DND-41 (cell line): ENCODE measurements at regions not wholly inside any gene's neighbourhood (a gene's known extent, or its start where the extent isn't known, plus 50 kb on each side); places are given as distances from the start of the nearest gene placed in this dataset.

Experiments
- ATAC-seq: fragments of 200-7000 bp; cut with Tn5 transposase; 3 replicates; pipeline ENCODE4 v1.9.1; 2021; ENCODE audit warnings: low read depth; ENCODE audit not compliant: insufficient read depth
- DNase-seq: peaks from one replicate; pipeline ENCODE4 v3.0.0-alpha.2; 2020
- H2AFZ ChIP-seq: 2 replicates; pipeline ENCODE4 v1.6.0; 2012; ENCODE audit warnings: low read depth, low read length
- H3K27ac ChIP-seq: 2 replicates; pipeline ENCODE4 v1.5.1; 2012; ENCODE audit warnings: low read length, inconsistent platforms
- H3K27me3 ChIP-seq: fragments of 200-600 bp; sonication (generic); 2 replicates; pipeline ENCODE4 v1.6.0; 2012; ENCODE audit warnings: low read length, mild to moderate bottlenecking, inconsistent platforms; ENCODE audit not compliant: insufficient read depth, poor library complexity
- H3K36me3 ChIP-seq: 2 replicates; pipeline ENCODE4 v1.5.1; 2012; ENCODE audit warnings: low read length, inconsistent platforms; ENCODE audit not compliant: insufficient read depth
- H3K4me1 ChIP-seq: 2 replicates; pipeline ENCODE4 v1.5.1; 2012; ENCODE audit warnings: mild to moderate bottlenecking, low read length; ENCODE audit not compliant: insufficient read depth
- H3K4me2 ChIP-seq: 2 replicates; pipeline ENCODE4 v1.6.0; 2012; ENCODE audit warnings: mild to moderate bottlenecking, moderate library complexity, low read length, inconsistent platforms; ENCODE audit not compliant: insufficient read depth
- H3K4me3 ChIP-seq, 2 experiments: fragments of 200-600 bp in 1 of 2; shearing (Covaris generic) in 1 of 2; 2 replicates each; pipeline ENCODE4 v1.5.1; 2012 to 2016; ENCODE audit warnings: inconsistent platforms in 2 of 2, low read length in 2 of 2, mild to moderate bottlenecking in 2 of 2, low read depth in 1 of 2, moderate library complexity in 1 of 2
- H3K79me2 ChIP-seq: 2 replicates; pipeline ENCODE4 v1.6.0; 2012; ENCODE audit warnings: low read length, inconsistent platforms; ENCODE audit not compliant: insufficient read depth
- H3K9ac ChIP-seq: 2 replicates; pipeline ENCODE4 v1.6.0; 2012; ENCODE audit warnings: low read depth, mild to moderate bottlenecking, inconsistent platforms, low read length, moderate library complexity
- H3K9me3 ChIP-seq: 2 replicates; pipeline ENCODE4 v1.5.1; 2012; ENCODE audit warnings: low read length, moderate library complexity, mild to moderate bottlenecking, inconsistent platforms; ENCODE audit not compliant: insufficient read depth, severe bottlenecking
- H4K20me1 ChIP-seq: 2 replicates; pipeline ENCODE4 v1.6.0; 2012; ENCODE audit warnings: low read length; ENCODE audit not compliant: insufficient read depth
- CTCF ChIP-seq: IDR thresholded peaks from 2 replicates; pipeline ENCODE4 v1.5.1; 2012; ENCODE audit warnings: borderline replicate concordance, low read length, moderate library complexity, mild to moderate bottlenecking; ENCODE audit not compliant: poor library complexity, severe bottlenecking; ENCODE audit errors: extremely low read depth
- EZH2 ChIP-seq: IDR thresholded peaks from 3 replicates; pipeline ENCODE4 v1.6.1; 2012; ENCODE audit warnings: borderline replicate concordance, low read depth, mild to moderate bottlenecking, moderate library complexity, low read length, inconsistent platforms; ENCODE audit not compliant: severe bottlenecking

GRCh38 chrX:134163836-134164235, 73.1 kb upstream of the CCDC160 start:
- Histone ChIP-seq H2AFZ (no peak overlapping the region), H3K27ac (no peak overlapping the region), H3K9me3 (no peaks in the 10 kb centered on the region), H3K4me3 (no peak overlapping the region), H4K20me1 (no peaks in the 10 kb centered on the region), H3K9ac (no peak overlapping the region), H3K4me1 (no peaks in the 10 kb centered on the region), H3K4me2 (no peak overlapping the region), H3K36me3 (peaks cover 4% of the 10 kb centered on the region), H3K79me2 (no peaks in the 10 kb centered on the region), H3K27me3 (no peaks in the 10 kb centered on the region)
- TF ChIP-seq CTCF, result no peak
- no peak for TF ChIP-seq EZH2
- no peak for ATAC-seq
- DNase-seq, result no peak

GRCh38 chrX:134167591-134168203, 69.3 kb upstream of the CCDC160 start:
- TF ChIP-seq CTCF, result no peak
- no peak for TF ChIP-seq EZH2
- ATAC-seq (no peak), DNase-seq (no peak)
- H2AFZ ChIP-seq, result no peak overlapping the region
- peaks cover 42% of the 10 kb centered on the region for H3K36me3 ChIP-seq
- H3K79me2 ChIP-seq, result peaks cover 34% of the 10 kb centered on the region
- no peak overlapping the region for H3K4me3 ChIP-seq
- H3K9me3 ChIP-seq, result no peaks in the 10 kb centered on the region
- no peaks in the 10 kb centered on the region for H3K27me3 ChIP-seq
- no peak overlapping the region for H3K4me2 ChIP-seq
- no peak overlapping the region for H3K9ac ChIP-seq
- no peak overlapping the region for H3K27ac ChIP-seq
- H3K4me1 ChIP-seq, result peaks cover 23% of the 10 kb centered on the region
- peaks cover 8% of the 10 kb centered on the region for H4K20me1 ChIP-seq

- Histone ChIP-seq H3K4me1 (peaks cover 33% of the 10 kb centered on the region), H2AFZ (peak overlapping the region; percentile 64), H3K27me3 (no peaks in the 10 kb centered on the region), H3K79me2 (peaks cover 46% of the 10 kb centered on the region), H3K4me2 (peak overlapping the region; percentile 70), H3K4me3 (peak overlapping the region; percentile 73 to 88), H3K27ac (peak overlapping the region; percentile 99), H3K36me3 (peaks cover 45% of the 10 kb centered on the region), H3K9me3 (no peaks in the 10 kb centered on the region), H4K20me1 (peaks cover 8% of the 10 kb centered on the region), H3K9ac (peak overlapping the region; percentile 99)
- DNase-seq (peak; percentile 85), ATAC-seq (peak; percentile 67)
- no peak for TF ChIP-seq EZH2
- TF ChIP-seq CTCF, result no peak
These were observed 65.1 kb upstream of the CCDC160 start for GRCh38 chrX:134171661-134172587.
